OCI-LY3 (cell line): ENCODE measurements at regions not wholly inside any gene's neighbourhood (a gene's known extent, or its start where the extent isn't known, plus 50 kb on each side); places are given as distances from the start of the nearest gene placed in this dataset.

Experiments used
- H2AFZ ChIP-seq: fragments of 200-600, 300-600 bp; shearing (Covaris generic); 2 replicates; pipeline ENCODE4 v1.6.0; 2014; ENCODE audit warnings: antibody characterized with exemption, low read depth, low read length
- H3K27ac ChIP-seq: fragments of 200-600, 300-600 bp; sonication (generic); 2 replicates; pipeline ENCODE4 v1.5.1; 2014; ENCODE audit warnings: mild to moderate bottlenecking, low read length, moderate library complexity, mixed read lengths
- H3K27me3 ChIP-seq: fragments of 200-600, 300-600 bp; sonication (generic); 2 replicates; pipeline ENCODE4 v1.6.1; 2014; ENCODE audit warnings: low read depth, low read length, mixed read lengths
- H3K36me3 ChIP-seq: fragments of 200-600, 300-600 bp; sonication (generic); replicated peaks from 2 replicates; pipeline ENCODE3; 2014; ENCODE audit warnings: low read depth, low read length, mixed read lengths
- H3K4me1 ChIP-seq: fragments of 300-600, 200-600 bp; sonication (generic); 2 replicates; pipeline ENCODE4 v1.6.1; 2014; ENCODE audit warnings: low read length, mixed read lengths
- H3K4me2 ChIP-seq: fragments of 200-600, 300-600 bp; sonication (generic); 2 replicates; pipeline ENCODE4 v1.6.1; 2014; ENCODE audit warnings: low read length, mixed read lengths
- H3K4me3 ChIP-seq: fragments of 300-600, 200-600 bp; sonication (generic); 2 replicates; pipeline ENCODE4 v1.5.1; 2014; ENCODE audit warnings: antibody characterized with exemption, mild to moderate bottlenecking, low read length, moderate library complexity
- H3K79me2 ChIP-seq: fragments of 300-600, 200-600 bp; shearing (Covaris generic); 2 replicates; pipeline ENCODE4 v1.6.1; 2014; ENCODE audit warnings: mild to moderate bottlenecking, low read length, mixed read lengths
- H3K9ac ChIP-seq: fragments of 300-600, 200-600 bp; shearing (Covaris generic); 2 replicates; pipeline ENCODE4 v1.6.0; 2014; ENCODE audit warnings: mild to moderate bottlenecking, low read length, moderate library complexity
- H3K9me3 ChIP-seq: fragments of 200-600, 300-600 bp; shearing (Covaris generic); 2 replicates; pipeline ENCODE4 v1.6.1; 2014; ENCODE audit warnings: low read length, mixed read lengths; ENCODE audit not compliant: insufficient read depth
- H4K20me1 ChIP-seq: fragments of 200-600, 300-600 bp; sonication (generic); 2 replicates; pipeline ENCODE4 v1.6.1; 2016; ENCODE audit warnings: low read length, mixed read lengths; ENCODE audit not compliant: insufficient read depth
- EZH2phosphoT487 ChIP-seq: fragments of 200-600 bp; shearing (Covaris generic); IDR thresholded peaks from 2 replicates; pipeline ENCODE4 v1.6.1; 2018; ENCODE audit warnings: antibody characterized with exemption, mixed run types, low read depth
- TF ChIP-seq, protein P1 (sequence below): fragments of 200-600, 300-600 bp; sonication (generic); IDR thresholded peaks from 2 replicates; pipeline ENCODE4 v1.5.1; 2014; ENCODE audit warnings: antibody characterized with exemption, low read length, low read depth

DNA sequence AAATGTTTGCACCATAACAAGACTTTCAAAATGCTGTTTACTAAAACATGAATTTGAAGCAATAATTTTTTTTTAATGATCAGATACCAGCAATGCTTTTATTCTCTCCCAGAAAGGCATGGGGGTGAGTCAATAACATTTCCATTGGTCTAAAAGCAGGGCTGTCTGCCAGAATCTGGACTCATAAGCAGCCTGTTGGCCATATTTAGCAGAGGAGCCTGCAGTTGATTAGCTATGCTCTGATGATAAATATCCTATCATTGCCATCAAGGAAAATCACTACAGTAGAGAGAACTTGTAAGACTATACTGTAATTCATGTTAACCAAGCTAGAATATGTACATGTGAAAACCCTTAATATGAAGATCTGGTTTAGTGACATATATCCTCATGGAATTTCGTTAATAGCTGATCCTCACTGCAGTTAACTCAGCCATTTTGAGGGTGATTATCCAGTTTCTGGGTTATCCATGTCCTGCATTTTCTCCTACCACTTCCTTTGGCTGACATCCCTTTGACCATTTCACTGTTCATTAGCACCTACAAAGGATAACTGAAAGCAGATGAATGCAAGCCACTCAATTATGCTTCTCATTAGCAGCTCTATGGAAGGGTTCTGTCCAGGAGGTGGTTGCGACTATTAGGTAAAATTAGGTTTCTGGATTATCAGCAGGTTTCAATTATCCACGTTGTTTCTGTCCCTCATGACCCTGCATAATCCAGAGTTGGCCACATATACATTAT, 72.9 kb upstream of the DIAPH2 start:
- Histone ChIP-seq H3K27me3 (no peaks in the 10 kb centered on the region), H3K79me2 (no peaks in the 10 kb centered on the region), H3K9me3 (no peaks in the 10 kb centered on the region), H3K9ac (no peak overlapping the region), H3K4me3 (no peak overlapping the region), H3K27ac (no peak overlapping the region), H3K4me1 (no peaks in the 10 kb centered on the region), H3K4me2 (no peak overlapping the region), H4K20me1 (no peaks in the 10 kb centered on the region), H3K36me3 (no peaks in the 10 kb centered on the region), H2AFZ (no peak overlapping the region)
- TF ChIP-seq, protein P1, sequence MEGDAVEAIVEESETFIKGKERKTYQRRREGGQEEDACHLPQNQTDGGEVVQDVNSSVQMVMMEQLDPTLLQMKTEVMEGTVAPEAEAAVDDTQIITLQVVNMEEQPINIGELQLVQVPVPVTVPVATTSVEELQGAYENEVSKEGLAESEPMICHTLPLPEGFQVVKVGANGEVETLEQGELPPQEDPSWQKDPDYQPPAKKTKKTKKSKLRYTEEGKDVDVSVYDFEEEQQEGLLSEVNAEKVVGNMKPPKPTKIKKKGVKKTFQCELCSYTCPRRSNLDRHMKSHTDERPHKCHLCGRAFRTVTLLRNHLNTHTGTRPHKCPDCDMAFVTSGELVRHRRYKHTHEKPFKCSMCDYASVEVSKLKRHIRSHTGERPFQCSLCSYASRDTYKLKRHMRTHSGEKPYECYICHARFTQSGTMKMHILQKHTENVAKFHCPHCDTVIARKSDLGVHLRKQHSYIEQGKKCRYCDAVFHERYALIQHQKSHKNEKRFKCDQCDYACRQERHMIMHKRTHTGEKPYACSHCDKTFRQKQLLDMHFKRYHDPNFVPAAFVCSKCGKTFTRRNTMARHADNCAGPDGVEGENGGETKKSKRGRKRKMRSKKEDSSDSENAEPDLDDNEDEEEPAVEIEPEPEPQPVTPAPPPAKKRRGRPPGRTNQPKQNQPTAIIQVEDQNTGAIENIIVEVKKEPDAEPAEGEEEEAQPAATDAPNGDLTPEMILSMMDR: no peak
- TF ChIP-seq EZH2phosphoT487: no peak

DNA sequence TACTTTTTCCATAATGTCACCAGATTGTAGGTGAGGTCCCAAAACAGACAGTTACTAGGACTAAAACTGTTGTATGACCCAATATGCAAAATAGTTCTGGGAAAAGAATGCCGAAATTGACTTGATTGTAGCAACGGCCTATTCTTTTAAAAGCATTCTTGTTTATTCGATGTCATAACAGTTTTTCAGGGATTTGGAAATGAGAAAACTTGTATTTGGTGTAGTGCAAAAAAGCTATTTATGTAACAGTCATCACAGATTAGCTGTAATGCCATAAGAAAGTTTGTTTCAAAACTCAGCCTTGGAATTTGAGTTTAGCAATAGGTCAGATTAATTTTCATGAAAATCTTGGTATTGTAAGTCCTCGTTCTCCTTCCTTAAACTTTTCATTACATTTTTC, 69.2 kb upstream of the DIAPH2 start:
- no peaks in the 10 kb centered on the region for H3K27me3 ChIP-seq
- no peaks in the 10 kb centered on the region for H4K20me1 ChIP-seq
- no peaks in the 10 kb centered on the region for H3K36me3 ChIP-seq
- no peak for TF ChIP-seq EZH2phosphoT487
- TF ChIP-seq, protein P1: no peak
- no peak overlapping the region for H3K4me3 ChIP-seq
- H2AFZ ChIP-seq: no peak overlapping the region
- H3K9ac ChIP-seq: no peak overlapping the region
- H3K9me3 ChIP-seq: no peaks in the 10 kb centered on the region
- no peak overlapping the region for H3K27ac ChIP-seq
- H3K4me1 ChIP-seq: no peaks in the 10 kb centered on the region
- H3K4me2 ChIP-seq: no peak overlapping the region
- no peaks in the 10 kb centered on the region for H3K79me2 ChIP-seq

DNA sequence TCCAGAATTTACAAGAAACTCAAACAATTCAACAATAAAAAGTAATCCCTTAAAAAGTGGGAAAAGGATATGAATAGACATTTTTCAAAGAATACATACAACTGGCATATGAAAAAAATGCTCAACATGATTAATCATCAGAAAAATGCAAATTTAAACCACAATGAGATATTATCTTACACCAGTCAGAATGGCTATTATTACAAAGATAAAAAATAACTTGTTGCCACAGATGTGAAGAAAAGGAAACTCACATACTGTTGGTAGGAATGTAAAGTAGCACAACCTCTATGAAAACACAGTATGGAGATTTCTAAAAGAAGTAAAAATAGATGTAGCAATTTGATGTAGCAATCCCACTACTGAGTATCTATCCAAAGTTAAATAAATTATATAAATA, 65.1 kb upstream of the DIAPH2 start:
- Histone ChIP-seq H3K79me2 (no peaks in the 10 kb centered on the region), H3K27me3 (no peaks in the 10 kb centered on the region), H3K9me3 (no peaks in the 10 kb centered on the region), H3K9ac (no peak overlapping the region), H3K4me3 (no peak overlapping the region), H4K20me1 (no peaks in the 10 kb centered on the region), H3K4me2 (no peak overlapping the region), H3K27ac (no peak overlapping the region), H3K36me3 (no peaks in the 10 kb centered on the region), H3K4me1 (no peaks in the 10 kb centered on the region), H2AFZ (no peak overlapping the region)
- no peak for TF ChIP-seq EZH2phosphoT487
- TF ChIP-seq, protein P1: no peak

DNA sequence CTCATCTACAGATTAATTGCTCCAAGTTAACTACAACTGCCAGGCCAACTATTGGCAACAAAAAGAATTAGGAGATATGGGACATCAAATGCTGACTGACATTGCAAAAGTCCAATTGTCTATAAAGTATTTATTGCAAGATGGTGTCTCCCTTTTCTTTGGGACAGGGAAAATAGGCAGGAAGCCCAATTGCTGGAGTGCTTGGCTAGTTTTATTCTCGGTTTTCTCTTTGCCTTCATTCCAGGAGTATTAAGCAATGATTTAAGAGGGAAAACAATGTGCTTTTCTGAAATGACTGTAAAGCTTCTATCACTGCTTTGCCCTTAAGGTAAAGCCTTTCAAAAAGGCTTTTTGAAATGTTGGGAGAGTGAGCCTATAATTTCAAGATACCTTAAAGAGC, 62.8 kb upstream of the DIAPH2 start:
- H3K4me3 ChIP-seq: no peak overlapping the region
- H3K9me3 ChIP-seq: no peaks in the 10 kb centered on the region
- no peaks in the 10 kb centered on the region for H3K27me3 ChIP-seq
- no peak overlapping the region for H3K9ac ChIP-seq
- H2AFZ ChIP-seq: no peak overlapping the region
- H3K4me1 ChIP-seq: no peaks in the 10 kb centered on the region
- H3K27ac ChIP-seq: no peak overlapping the region
- H4K20me1 ChIP-seq: no peaks in the 10 kb centered on the region
- no peaks in the 10 kb centered on the region for H3K36me3 ChIP-seq
- TF ChIP-seq EZH2phosphoT487: no peak
- TF ChIP-seq, protein P1: no peak
- H3K4me2 ChIP-seq: no peak overlapping the region
- no peaks in the 10 kb centered on the region for H3K79me2 ChIP-seq
